ENCODE measurements at regions not wholly inside any gene's neighbourhood (a gene's known extent, or its start where the extent isn't known, plus 50 kb on each side); places are given as distances from the start of the nearest gene placed in this dataset.

DNA sequence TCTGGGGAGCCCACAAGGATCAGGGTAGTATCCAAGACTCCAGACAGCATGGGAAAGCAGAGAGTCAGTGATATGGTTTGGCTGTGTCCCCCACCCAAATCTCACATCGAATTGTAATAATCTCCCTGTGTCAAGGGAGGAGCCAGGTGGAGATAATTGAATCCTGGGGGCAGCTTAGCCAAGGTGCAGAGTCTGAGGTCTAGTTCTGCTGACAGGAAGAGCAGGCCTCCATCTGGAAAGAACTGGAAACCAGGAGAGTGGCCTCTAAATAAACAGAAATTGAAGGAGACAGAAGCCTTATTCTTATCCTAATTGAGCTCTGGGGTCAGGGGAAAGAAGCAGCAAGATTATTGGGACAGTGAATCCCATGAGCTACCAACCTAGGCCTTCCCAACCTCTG is 146.7 kb upstream of the NRP1 start:
- no peak for TF ChIP-seq POLR2A (IDR thresholded peaks at IDR 0.05)
- TF ChIP-seq, protein P1, sequence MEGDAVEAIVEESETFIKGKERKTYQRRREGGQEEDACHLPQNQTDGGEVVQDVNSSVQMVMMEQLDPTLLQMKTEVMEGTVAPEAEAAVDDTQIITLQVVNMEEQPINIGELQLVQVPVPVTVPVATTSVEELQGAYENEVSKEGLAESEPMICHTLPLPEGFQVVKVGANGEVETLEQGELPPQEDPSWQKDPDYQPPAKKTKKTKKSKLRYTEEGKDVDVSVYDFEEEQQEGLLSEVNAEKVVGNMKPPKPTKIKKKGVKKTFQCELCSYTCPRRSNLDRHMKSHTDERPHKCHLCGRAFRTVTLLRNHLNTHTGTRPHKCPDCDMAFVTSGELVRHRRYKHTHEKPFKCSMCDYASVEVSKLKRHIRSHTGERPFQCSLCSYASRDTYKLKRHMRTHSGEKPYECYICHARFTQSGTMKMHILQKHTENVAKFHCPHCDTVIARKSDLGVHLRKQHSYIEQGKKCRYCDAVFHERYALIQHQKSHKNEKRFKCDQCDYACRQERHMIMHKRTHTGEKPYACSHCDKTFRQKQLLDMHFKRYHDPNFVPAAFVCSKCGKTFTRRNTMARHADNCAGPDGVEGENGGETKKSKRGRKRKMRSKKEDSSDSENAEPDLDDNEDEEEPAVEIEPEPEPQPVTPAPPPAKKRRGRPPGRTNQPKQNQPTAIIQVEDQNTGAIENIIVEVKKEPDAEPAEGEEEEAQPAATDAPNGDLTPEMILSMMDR (IDR thresholded peaks at IDR 0.05), result no peak
